Pancreas (tissue), 10 donors: ENCODE measurements at regions not wholly inside any gene's neighbourhood (a gene's known extent, or its start where the extent isn't known, plus 50 kb on each side); places are given as distances from the start of the nearest gene placed in this dataset.

Experiments
- ATAC-seq, 4 donors: fragments of 200-7000 bp; cut with Tn5 transposase; one replicate each; pipeline versions ENCODE4 v1.8.0 to v1.9.1; 2020; ENCODE audit warnings: mild to moderate bottlenecking in 4 of 4, moderate library complexity in 4 of 4
- DNase-seq, 6 donors: peaks; one replicate each; pipeline ENCODE4 v3.0.0-alpha.2; 2020
- FAIRE-seq: peaks from 2 replicates; lab custom pipeline; 2012; peaks lifted over from hg19 to GRCh38; lab: Jason Lieb, UNC
- H3K27ac ChIP-seq, 4 donors: fragments of 200-600 bp; sonication (generic); 1 replicate in 3 of 4; 2 replicates in 1 of 4; pipeline versions ENCODE4 v1.5.0 to v1.8.0; 2020
- H3K27me3 ChIP-seq, 4 donors: fragments of 200-600 bp; one replicate each; pipeline ENCODE4 v1.8.0; 2021
- H3K36me3 ChIP-seq, 3 donors: fragments of 200-600 bp; sonication (generic) in 1 of 3; one replicate each; pipeline versions ENCODE4 v1.5.0 to v1.8.0; 2020 to 2021
- H3K4me1 ChIP-seq, 3 donors: fragments of 200-600 bp; one replicate each; pipeline ENCODE4 v1.8.0; 2021
- H3K4me3 ChIP-seq, 4 donors: fragments of 200-600 bp; sonication (generic) in 2 of 4; one replicate each; pipeline versions ENCODE4 v1.5.0 to v1.8.0; 2020 to 2021
- H3K9me3 ChIP-seq, 4 donors: fragments of 200-600 bp; one replicate each; pipeline ENCODE4 v1.8.0; 2021
- WGBS, 2 donors: extraction: QIAGEN DNeasy Blood & Tissue Kit; methylation state at CpG; one replicate each; pipeline ENCODE4 v1.1.7; 2013; 5-methylcytosine and 5-hydroxymethylcytosine counted together
- intact Hi-C, 3 donors: fragments of 100-400 bp; cut with DNase I; formaldehyde crosslinking; loops; one replicate each; pipeline versions ENCODE4 v1.11.1 to v1.14.2; 2022
- TF ChIP-seq, protein P1 (sequence below), 4 donors: fragments of 200-600 bp; sonication (generic) in 3 of 4; IDR thresholded peaks; one replicate each; pipeline versions ENCODE4 v1.5.0 to v1.8.0; 2021; ENCODE audit warnings: antibody characterized with exemption in 4 of 4
- donor health status: healthy with polysubstance abuse.
- donor health status: DM: no; HTN: no; CAD: no; lungs with moderate emphysema.
- donor health status: DM: no; HTN: no; CAD: no.
- donor health status: control.
- donor health status: control.
- donor health status: Bipolar disorder and iron deficiency.
- donor health status: DM: yes; HTN: yes; CAD: no.
- donor health status: DM: no; HTN: no; CAD: no.
- donor health status: DM: no; HTN: no; CAD: no.
- donor health status: DM: yes; HTN: yes; CAD: no.

DNA sequence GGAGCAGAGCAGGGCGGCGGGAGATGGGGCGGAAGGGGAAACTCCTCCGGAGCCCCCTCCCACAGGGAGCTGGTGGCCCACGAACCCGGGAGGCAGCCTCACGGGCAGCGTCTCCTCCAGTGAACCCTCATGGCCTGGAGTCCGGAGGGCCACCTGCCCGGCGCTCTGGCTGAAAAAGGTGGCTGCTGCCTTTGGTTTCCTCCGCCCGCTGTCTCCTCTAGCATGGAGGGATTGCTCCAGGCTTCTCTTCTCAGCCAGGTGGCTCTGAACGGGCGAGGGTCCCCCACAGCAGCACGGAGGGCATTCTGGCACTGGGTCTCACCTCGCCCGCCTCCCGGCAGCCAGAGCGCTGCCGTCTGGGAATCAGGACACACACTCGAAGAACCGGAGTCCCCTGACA is 177.3 kb upstream of the PFKP start:
- Histone ChIP-seq H3K27me3 (no peaks in the 10 kb centered on the region), H3K4me1 (no peaks in the 10 kb centered on the region), H3K9me3 (no peaks in the 10 kb centered on the region), H3K27ac (no peak overlapping the region), H3K36me3 (no peaks in the 10 kb centered on the region), H3K4me3 (no peak overlapping the region)
- ATAC-seq = no peak
- DNase-seq = no peak
- intact Hi-C loops = no loop called here
- no peak for FAIRE-seq
- TF ChIP-seq, protein P1, sequence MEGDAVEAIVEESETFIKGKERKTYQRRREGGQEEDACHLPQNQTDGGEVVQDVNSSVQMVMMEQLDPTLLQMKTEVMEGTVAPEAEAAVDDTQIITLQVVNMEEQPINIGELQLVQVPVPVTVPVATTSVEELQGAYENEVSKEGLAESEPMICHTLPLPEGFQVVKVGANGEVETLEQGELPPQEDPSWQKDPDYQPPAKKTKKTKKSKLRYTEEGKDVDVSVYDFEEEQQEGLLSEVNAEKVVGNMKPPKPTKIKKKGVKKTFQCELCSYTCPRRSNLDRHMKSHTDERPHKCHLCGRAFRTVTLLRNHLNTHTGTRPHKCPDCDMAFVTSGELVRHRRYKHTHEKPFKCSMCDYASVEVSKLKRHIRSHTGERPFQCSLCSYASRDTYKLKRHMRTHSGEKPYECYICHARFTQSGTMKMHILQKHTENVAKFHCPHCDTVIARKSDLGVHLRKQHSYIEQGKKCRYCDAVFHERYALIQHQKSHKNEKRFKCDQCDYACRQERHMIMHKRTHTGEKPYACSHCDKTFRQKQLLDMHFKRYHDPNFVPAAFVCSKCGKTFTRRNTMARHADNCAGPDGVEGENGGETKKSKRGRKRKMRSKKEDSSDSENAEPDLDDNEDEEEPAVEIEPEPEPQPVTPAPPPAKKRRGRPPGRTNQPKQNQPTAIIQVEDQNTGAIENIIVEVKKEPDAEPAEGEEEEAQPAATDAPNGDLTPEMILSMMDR (IDR thresholded peaks at IDR 0.05) = no peak
- WGBS, 2 donors = 77 to 83% methylated on average over 23 of the region's 23 CpGs

DNA sequence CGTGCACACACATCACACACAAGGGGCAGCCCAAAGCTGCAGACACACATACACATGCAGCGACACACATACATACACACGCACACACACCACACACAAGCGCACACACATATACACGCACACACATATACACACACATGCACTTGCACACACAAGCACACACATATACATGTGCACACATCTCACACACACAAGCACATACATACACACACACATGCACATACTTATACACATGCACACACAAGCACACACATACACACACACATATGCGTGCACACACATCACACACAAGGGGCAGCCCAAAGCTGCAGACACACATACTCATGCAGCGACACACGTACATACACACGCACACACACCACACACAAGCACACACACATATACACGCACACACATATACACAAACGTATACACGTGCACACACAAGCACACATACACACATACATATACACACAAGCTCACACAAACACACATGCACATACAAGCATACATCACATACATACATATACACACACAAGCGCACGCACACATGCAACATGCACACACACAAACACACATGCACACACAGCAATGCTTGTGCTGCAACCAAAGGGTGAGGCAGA is 178.8 kb upstream of the PFKP start:
- DNase-seq (no peak), ATAC-seq (no peak), FAIRE-seq (no peak)
- H3K4me1 ChIP-seq = no peaks in the 10 kb centered on the region
- no peaks in the 10 kb centered on the region for H3K9me3 ChIP-seq
- TF ChIP-seq, protein P1 (IDR thresholded peaks at IDR 0.05) = no peak
- no peak overlapping the region for H3K4me3 ChIP-seq
- H3K27me3 ChIP-seq = no peaks in the 10 kb centered on the region
- no peak overlapping the region for H3K27ac ChIP-seq
- 88 to 95% methylated on average over 14 of the region's 14 CpGs for WGBS, 2 donors
- H3K36me3 ChIP-seq = no peaks in the 10 kb centered on the region
- intact Hi-C loops = no loop called here

DNA sequence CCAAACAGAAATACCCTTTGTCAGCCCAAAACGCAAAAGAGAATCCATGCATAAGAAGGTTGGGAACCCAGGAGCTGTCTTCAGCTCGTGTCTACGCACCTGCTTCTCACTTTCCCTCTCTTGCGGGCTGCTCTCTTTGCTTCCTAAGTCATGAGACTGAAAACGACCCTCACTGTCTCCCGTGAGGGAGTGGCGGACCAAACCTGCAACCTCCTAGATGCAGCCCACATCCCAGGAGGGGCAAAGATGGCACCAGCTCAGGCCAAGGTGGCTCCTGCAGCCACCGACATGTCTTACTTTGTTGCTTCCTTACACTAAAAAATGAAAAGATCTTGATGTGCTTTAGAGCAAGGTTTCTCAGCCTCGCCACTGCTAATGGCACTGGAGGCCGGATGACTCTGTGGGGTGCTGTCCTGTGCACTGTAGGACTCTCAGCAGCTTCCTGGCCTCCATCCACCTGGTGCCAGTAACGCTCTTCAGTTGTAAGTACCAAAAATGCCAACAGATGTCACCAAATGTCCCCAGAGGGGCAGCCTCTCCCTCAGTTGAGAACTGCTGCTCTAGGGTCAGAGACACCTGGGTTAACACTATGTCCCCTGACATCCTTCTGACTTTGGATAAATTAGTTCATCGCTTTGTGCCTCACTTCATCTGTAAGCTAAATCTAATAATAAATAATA is 179.8 kb upstream of the PFKP start:
- Histone ChIP-seq H3K9me3 (no peaks in the 10 kb centered on the region), H3K4me3 (no peak overlapping the region), H3K27me3 (no peaks in the 10 kb centered on the region), H3K36me3 (no peaks in the 10 kb centered on the region), H3K4me1 (no peaks in the 10 kb centered on the region), H3K27ac (no peak overlapping the region)
- no peak for FAIRE-seq
- 72 to 84% methylated on average over 12 of the region's 12 CpGs for WGBS, 2 donors
- intact Hi-C loops = no loop called here
- TF ChIP-seq, protein P1 (IDR thresholded peaks at IDR 0.05) = no peak
- no peak for ATAC-seq
- DNase-seq = no peak

DNA sequence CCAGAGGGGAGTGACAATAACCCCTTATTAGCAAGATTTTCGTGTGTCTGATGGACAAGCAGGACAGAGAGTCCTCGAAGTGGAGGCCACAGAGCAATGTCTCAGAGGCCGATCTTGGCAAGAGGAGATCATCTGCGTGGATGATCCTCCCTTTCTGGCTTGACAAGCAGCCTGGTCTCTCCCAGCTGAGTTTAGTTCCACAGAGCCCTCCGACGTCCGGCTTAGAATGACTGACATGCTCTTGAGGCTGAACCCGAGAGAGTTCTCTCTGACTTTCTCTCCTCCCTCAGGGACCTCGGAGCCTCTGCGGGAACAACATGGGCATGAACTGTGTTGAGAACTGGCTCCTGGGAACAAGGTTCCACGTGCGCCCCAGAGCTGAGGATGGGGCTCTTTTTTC is 180.7 kb upstream of the PFKP start:
- Histone ChIP-seq H3K4me1 (no peaks in the 10 kb centered on the region), H3K27ac (no peak overlapping the region), H3K9me3 (no peaks in the 10 kb centered on the region), H3K27me3 (no peaks in the 10 kb centered on the region), H3K4me3 (no peak overlapping the region), H3K36me3 (no peaks in the 10 kb centered on the region)
- ATAC-seq = no peak
- intact Hi-C loops = no loop called here
- FAIRE-seq = no peak
- 68 to 81% methylated on average over 12 of the region's 12 CpGs for WGBS, 2 donors
- no peak for DNase-seq
- TF ChIP-seq, protein P1 (IDR thresholded peaks at IDR 0.05) = no peak
